T-helper 17 cell (primary cell): ENCODE measurements at regions not wholly inside any gene's neighbourhood (a gene's known extent, or its start where the extent isn't known, plus 50 kb on each side); places are given as distances from the start of the nearest gene placed in this dataset.

ENCODE experiments used
- ATAC-seq: fragments of 150-1000 bp; cut with Tn5 transposase; 2 replicates; pipeline ENCODE4 v1.10.0; 2021; ENCODE audit warnings: mild to moderate bottlenecking, moderate library complexity
- DNase-seq, 3 donors: peaks; one replicate each; pipeline versions ENCODE4 v3.0.0 to v3.0.0-alpha.2; 2020 to 2021
- H3K9me3 ChIP-seq: one replicate; pipeline ENCODE4 v1.7.0; 2013; ENCODE audit warnings: low read length, mild to moderate bottlenecking; ENCODE audit not compliant: control insufficient read depth, poor library complexity, severe bottlenecking
- H3K27ac Mint-ChIP-seq: one replicate; pipeline ENCODE4 v1.8.0; 2022; ENCODE audit warnings: mild to moderate bottlenecking, moderate library complexity, mixed read lengths
- H3K27me3 Mint-ChIP-seq: one replicate; pipeline ENCODE4 v1.8.0; 2022; ENCODE audit warnings: mixed read lengths
- H3K36me3 Mint-ChIP-seq: one replicate; pipeline ENCODE4 v1.8.0; 2022; ENCODE audit warnings: low read depth, mixed read lengths
- H3K4me1 Mint-ChIP-seq: one replicate; pipeline ENCODE4 v1.8.0; 2022; ENCODE audit warnings: mild to moderate bottlenecking, mixed read lengths
- H3K4me3 Mint-ChIP-seq: one replicate; pipeline ENCODE4 v1.8.0; 2022; ENCODE audit warnings: mild to moderate bottlenecking, moderate library complexity, mixed read lengths

GRCh38 chr7:132656341-132656740 lies 80.1 kb upstream of the PLXNA4 start:
- Mint-ChIP-seq H3K4me3 (no peak overlapping the region), H3K27ac (no peak overlapping the region), H3K36me3 (no peaks in the 10 kb centered on the region), H3K27me3 (no peaks in the 10 kb centered on the region), H3K4me1 (peaks cover 18% of the 10 kb centered on the region)
- no peak for ATAC-seq
- no peak for DNase-seq
- H3K9me3 ChIP-seq, result no peaks in the 10 kb centered on the region

- H3K27me3 Mint-ChIP-seq, result no peaks in the 10 kb centered on the region
- H3K4me3 Mint-ChIP-seq, result peak overlapping the region; percentile 91
- no peaks in the 10 kb centered on the region for H3K36me3 Mint-ChIP-seq
- H3K4me1 Mint-ChIP-seq, result peaks cover 18% of the 10 kb centered on the region
- H3K9me3 ChIP-seq, result no peaks in the 10 kb centered on the region
- DNase-seq, result no peak
- peak; percentile 78 for ATAC-seq
- H3K27ac Mint-ChIP-seq, result peak overlapping the region; percentile 77
Observed at GRCh38 chr7:132655131-132655727, 79.0 kb upstream of the PLXNA4 start.

DNA sequence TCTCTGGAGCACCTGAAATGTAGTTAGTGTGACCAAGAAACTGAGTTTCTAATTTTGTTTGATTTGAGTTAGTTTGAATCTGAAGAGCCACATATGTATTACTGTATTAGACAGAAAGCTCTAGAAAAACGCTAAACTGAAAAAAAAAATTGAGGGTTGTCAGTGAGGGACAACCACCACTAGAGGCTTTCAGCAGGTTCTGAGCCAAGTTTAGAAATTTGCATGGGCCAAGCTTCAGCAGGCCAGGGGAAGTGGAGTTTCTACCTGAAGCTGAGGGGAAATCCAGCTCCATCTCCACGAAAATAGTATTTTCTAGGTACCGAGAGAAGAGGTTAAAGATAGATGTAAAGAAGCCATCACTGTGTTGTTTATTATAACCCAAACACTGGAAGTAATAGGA lies 77.9 kb upstream of the PLXNA4 start:
- no peaks in the 10 kb centered on the region for H3K27me3 Mint-ChIP-seq
- no peak for DNase-seq
- no peaks in the 10 kb centered on the region for H3K36me3 Mint-ChIP-seq
- H3K4me1 Mint-ChIP-seq, result peaks cover 18% of the 10 kb centered on the region
- H3K27ac Mint-ChIP-seq, result no peak overlapping the region
- H3K4me3 Mint-ChIP-seq, result no peak overlapping the region
- no peaks in the 10 kb centered on the region for H3K9me3 ChIP-seq
- peak; percentile 55 for ATAC-seq

DNA sequence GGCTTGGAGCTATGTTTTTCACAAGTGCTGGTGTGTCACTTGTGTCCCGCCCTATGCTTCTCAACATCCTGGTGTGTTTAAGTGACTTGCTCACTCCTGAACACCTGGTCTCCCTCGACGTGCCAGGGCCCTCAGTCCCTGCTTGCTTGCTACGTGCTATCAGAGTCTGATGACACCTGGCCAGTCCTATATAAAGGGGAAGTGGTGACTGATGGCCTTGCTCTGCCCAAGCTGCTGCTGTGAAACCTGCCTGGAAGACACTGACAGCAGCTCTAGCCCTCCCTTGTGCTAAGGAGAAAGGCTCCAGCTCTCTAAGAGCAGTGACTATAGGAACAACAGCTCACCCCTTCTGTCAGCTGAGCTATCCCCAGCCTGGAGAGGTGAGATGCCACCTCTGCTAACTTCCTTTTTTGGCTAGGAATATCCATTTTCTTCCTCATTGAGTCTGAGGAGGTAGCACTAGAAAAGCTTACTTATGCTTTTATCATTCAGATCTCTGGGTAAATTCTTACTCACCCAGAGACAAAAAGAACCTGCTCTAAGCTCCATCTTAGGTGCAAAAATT lies 77.2 kb upstream of the PLXNA4 start:
- Mint-ChIP-seq H3K27ac (no peak overlapping the region), H3K4me1 (peaks cover 18% of the 10 kb centered on the region), H3K27me3 (no peaks in the 10 kb centered on the region), H3K4me3 (no peak overlapping the region), H3K36me3 (no peaks in the 10 kb centered on the region)
- DNase-seq, result no peak
- no peaks in the 10 kb centered on the region for H3K9me3 ChIP-seq
- no peak for ATAC-seq

- no peak overlapping the region for H3K27ac Mint-ChIP-seq
- ATAC-seq (no peak), DNase-seq (no peak)
- no peaks in the 10 kb centered on the region for H3K36me3 Mint-ChIP-seq
- peaks cover 18% of the 10 kb centered on the region for H3K4me1 Mint-ChIP-seq
- no peaks in the 10 kb centered on the region for H3K9me3 ChIP-seq
- H3K4me3 Mint-ChIP-seq, result no peak overlapping the region
- H3K27me3 Mint-ChIP-seq, result no peaks in the 10 kb centered on the region
Observed at GRCh38 chr7:132652507-132652906, 76.2 kb upstream of the PLXNA4 start.

DNA sequence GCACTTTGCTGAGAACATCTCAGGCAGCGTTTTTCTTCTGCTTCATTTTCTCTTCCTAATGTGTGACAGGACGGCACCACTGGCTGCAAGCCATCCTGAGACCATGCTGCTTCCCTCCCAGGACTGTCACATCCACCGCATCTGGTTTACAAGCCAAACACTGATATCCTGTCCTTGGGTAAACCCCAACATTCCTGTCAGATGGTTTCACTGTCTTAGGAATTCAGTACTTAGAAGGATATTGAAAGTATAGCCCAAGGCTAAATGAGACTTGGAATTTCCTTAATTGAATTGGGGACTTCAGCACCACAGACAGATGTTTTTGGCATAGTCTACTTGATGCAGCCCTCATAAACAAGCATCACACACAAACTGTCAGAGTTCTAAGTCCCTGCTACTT lies 74.2 kb upstream of the PLXNA4 start:
- Mint-ChIP-seq H3K27me3 (no peaks in the 10 kb centered on the region), H3K27ac (no peak overlapping the region)
- no peak for ATAC-seq

GRCh38 chr7:132647311-132647710 lies 71.0 kb upstream of the PLXNA4 start:
- DNase-seq (no peak), ATAC-seq (no peak)
- H3K4me3 Mint-ChIP-seq, result no peak overlapping the region
- no peak overlapping the region for H3K27ac Mint-ChIP-seq
- H3K9me3 ChIP-seq, result no peaks in the 10 kb centered on the region
- H3K36me3 Mint-ChIP-seq, result no peaks in the 10 kb centered on the region
- H3K27me3 Mint-ChIP-seq, result no peaks in the 10 kb centered on the region
- no peaks in the 10 kb centered on the region for H3K4me1 Mint-ChIP-seq

More for the DNA sequence above, 74.2 kb upstream of the PLXNA4 start:
- H3K4me3 Mint-ChIP-seq, result no peak overlapping the region
- H3K36me3 Mint-ChIP-seq, result no peaks in the 10 kb centered on the region
- H3K4me1 Mint-ChIP-seq, result peaks cover 10% of the 10 kb centered on the region
- no peaks in the 10 kb centered on the region for H3K9me3 ChIP-seq
- DNase-seq, result no peak

DNA sequence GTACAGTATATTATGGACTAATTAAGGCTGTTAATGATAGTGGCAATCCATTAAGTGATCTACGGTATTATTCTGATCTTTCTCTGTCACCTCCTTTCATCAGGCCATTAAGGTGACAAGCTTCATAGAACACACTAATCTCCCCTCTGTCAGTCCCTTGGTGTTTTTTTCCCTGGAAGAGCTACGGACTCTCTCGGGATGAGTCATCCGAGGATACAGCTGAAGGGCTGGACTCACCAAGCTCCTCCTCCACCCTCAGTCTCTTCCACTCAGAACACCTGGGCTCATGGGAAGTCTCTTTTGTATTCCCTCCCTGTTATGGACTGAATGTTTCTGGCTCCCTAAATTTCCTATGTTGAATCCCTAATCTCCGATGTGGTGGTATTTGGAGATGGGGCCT lies 69.8 kb upstream of the PLXNA4 start:
- H3K27me3 Mint-ChIP-seq, result no peaks in the 10 kb centered on the region
- H3K4me1 Mint-ChIP-seq, result no peaks in the 10 kb centered on the region
- DNase-seq (no peak), ATAC-seq (no peak)
- no peaks in the 10 kb centered on the region for H3K36me3 Mint-ChIP-seq
- no peaks in the 10 kb centered on the region for H3K9me3 ChIP-seq
- H3K27ac Mint-ChIP-seq, result no peak overlapping the region
- no peak overlapping the region for H3K4me3 Mint-ChIP-seq

DNA sequence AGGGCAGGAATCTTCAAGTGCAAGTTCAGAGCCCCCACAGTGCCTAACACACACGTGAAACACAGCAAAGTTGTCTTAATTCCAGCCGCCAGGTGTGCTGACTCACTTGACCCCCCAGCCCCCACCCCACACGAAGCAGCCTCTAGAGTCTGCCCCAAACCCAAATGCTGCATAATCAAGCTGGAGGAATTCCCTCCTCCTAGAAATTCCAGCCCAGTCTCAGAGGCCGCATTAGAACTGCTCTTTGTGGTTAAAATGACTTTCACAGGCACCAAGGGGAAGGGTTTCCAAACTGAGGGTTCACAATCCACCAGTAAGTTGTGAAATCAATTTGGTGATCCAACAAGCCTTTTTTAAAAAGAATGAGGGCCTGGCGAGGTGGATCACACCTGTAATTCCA lies 67.0 kb upstream of the PLXNA4 start:
- no peak for ATAC-seq
- H3K9me3 ChIP-seq, result no peaks in the 10 kb centered on the region
- Mint-ChIP-seq H3K27me3 (peaks cover 11% of the 10 kb centered on the region), H3K27ac (no peak overlapping the region), H3K36me3 (no peaks in the 10 kb centered on the region), H3K4me1 (no peaks in the 10 kb centered on the region), H3K4me3 (no peak overlapping the region)
- DNase-seq, result no peak

GRCh38 chr7:132641238-132641637 lies 65.0 kb upstream of the PLXNA4 start:
- no peak for ATAC-seq
- H3K36me3 Mint-ChIP-seq, result no peaks in the 10 kb centered on the region
- no peaks in the 10 kb centered on the region for H3K9me3 ChIP-seq
- DNase-seq, result no peak
- no peak overlapping the region for H3K27ac Mint-ChIP-seq
- no peak overlapping the region for H3K4me3 Mint-ChIP-seq
- H3K4me1 Mint-ChIP-seq, result no peaks in the 10 kb centered on the region
- peaks cover 15% of the 10 kb centered on the region for H3K27me3 Mint-ChIP-seq

- Mint-ChIP-seq H3K27ac (no peak overlapping the region), H3K4me3 (no peak overlapping the region)
Observed at GRCh38 chr7:132639983-132640382, 63.7 kb upstream of the PLXNA4 start.

GRCh38 chr7:132638000-132638399 lies 61.7 kb upstream of the PLXNA4 start:
- no peak for DNase-seq
- ATAC-seq, result no peak
- no peaks in the 10 kb centered on the region for H3K9me3 ChIP-seq
- H3K4me1 Mint-ChIP-seq, result no peaks in the 10 kb centered on the region
- peaks cover 15% of the 10 kb centered on the region for H3K27me3 Mint-ChIP-seq
- no peak overlapping the region for H3K4me3 Mint-ChIP-seq
- no peak overlapping the region for H3K27ac Mint-ChIP-seq
- no peaks in the 10 kb centered on the region for H3K36me3 Mint-ChIP-seq

More at GRCh38 chr7:132639983-132640382, 63.7 kb upstream of the PLXNA4 start:
- ATAC-seq (no peak), DNase-seq (no peak)
- no peaks in the 10 kb centered on the region for H3K9me3 ChIP-seq
- Mint-ChIP-seq H3K27me3 (peaks cover 15% of the 10 kb centered on the region), H3K4me1 (no peaks in the 10 kb centered on the region), H3K36me3 (no peaks in the 10 kb centered on the region)

DNA sequence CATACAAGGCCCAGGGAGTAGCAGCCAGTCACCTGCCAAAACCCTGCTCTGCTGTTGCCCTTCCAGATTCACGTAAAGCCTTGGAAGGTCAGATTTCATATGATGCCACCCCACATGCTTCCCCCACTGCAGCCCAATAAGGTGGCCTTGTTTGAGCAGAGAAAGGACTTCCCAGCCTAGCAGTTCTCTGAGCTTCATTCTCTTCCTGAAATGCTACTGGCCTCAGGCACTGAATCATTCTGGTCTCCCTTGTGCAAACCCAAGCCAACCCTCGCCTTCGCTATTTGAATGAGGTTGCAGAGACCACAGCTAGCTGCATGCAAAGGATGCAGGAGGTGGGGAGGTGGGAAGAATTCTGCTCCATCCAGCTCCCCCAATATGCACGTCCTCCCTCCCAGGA lies 60.3 kb upstream of the PLXNA4 start:
- peaks cover 18% of the 10 kb centered on the region for H3K27me3 Mint-ChIP-seq
- no peaks in the 10 kb centered on the region for H3K9me3 ChIP-seq
- ATAC-seq, result no peak
- no peaks in the 10 kb centered on the region for H3K36me3 Mint-ChIP-seq
- DNase-seq, result no peak
- no peaks in the 10 kb centered on the region for H3K4me1 Mint-ChIP-seq
- H3K4me3 Mint-ChIP-seq, result no peak overlapping the region
- H3K27ac Mint-ChIP-seq, result no peak overlapping the region

GRCh38 chr7:132635127-132635526 lies 58.9 kb upstream of the PLXNA4 start:
- Mint-ChIP-seq H3K27ac (no peak overlapping the region), H3K4me3 (no peak overlapping the region), H3K36me3 (no peaks in the 10 kb centered on the region), H3K27me3 (peaks cover 20% of the 10 kb centered on the region), H3K4me1 (no peaks in the 10 kb centered on the region)
- ATAC-seq (no peak), DNase-seq (no peak)
- no peaks in the 10 kb centered on the region for H3K9me3 ChIP-seq
